ENCODE measurements at regions not wholly inside any gene's neighbourhood (a gene's known extent, or its start where the extent isn't known, plus 50 kb on each side); places are given as distances from the start of the nearest gene placed in this dataset.

- TF ChIP-seq CTCF (IDR thresholded peaks at IDR 0.05; ENCODE audit: control insufficient read depth, insufficient read depth, low read depth, low read length, missing control alignments): no peak
- DNase-seq (ENCODE audit: low read depth): no peak
- H3K4me3 ChIP-seq (ENCODE audit: control insufficient read depth, low read depth, low read length): no peak overlapping the region
These were observed 476.8 kb downstream of the CETN3 start for GRCh38 chr5:89932771-89933181.

DNA sequence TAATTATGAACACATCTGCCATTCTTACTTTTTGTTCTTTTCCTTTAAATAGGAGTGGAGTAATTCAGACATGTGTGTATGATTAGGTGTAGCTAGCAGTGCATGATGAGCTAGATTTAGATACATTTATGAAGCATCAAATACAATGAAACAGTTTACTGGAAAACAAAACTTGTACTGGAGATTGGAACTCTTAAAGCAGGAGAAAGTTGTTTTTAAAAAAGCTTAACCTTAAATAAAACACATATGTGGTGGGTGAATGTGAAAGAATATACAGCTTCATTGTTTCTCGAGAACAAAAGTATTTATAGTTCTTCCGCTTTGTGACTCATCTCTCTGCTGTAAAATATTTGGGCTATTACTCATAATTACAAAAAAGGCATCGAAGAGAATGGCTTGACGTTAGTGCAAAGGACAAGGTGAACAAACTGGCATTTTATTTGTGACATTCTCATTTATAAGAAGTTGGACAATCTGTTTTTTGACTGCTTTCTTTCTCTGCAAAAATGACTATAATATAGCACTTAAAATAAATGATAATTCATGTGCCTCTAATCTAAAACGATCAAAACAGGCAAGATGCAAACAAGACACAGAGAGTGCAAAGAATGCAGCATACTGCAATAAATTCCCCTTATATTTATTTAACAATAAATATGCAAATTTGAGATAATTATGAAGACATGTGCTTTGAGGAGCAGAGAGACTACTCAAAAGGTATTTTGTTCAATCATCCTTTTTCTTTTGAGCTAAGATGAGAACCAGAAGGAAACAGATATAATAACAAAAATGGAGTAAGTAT lies 478.8 kb downstream of the CETN3 start:
- H3K4me3 ChIP-seq (ENCODE audit: control insufficient read depth, low read depth, low read length): no peak overlapping the region
- peak; percentile 57 for DNase-seq (ENCODE audit: low read depth)
- TF ChIP-seq CTCF (IDR thresholded peaks at IDR 0.05; ENCODE audit: control insufficient read depth, insufficient read depth, low read depth, low read length, missing control alignments): no peak

GRCh38 chr5:89929834-89930233 lies 479.7 kb downstream of the CETN3 start:
- no peak overlapping the region for H3K4me3 ChIP-seq (ENCODE audit: control insufficient read depth, low read depth, low read length)
- peak; percentile 3 for DNase-seq (ENCODE audit: low read depth)
- TF ChIP-seq CTCF (IDR thresholded peaks at IDR 0.05; ENCODE audit: control insufficient read depth, insufficient read depth, low read depth, low read length, missing control alignments): no peak

GRCh38 chr5:89929173-89929572 lies 480.4 kb downstream of the CETN3 start:
- DNase-seq (ENCODE audit: low read depth): no peak
- TF ChIP-seq CTCF (IDR thresholded peaks at IDR 0.05; ENCODE audit: control insufficient read depth, insufficient read depth, low read depth, low read length, missing control alignments): no peak
- no peak overlapping the region for H3K4me3 ChIP-seq (ENCODE audit: control insufficient read depth, low read depth, low read length)

DNA sequence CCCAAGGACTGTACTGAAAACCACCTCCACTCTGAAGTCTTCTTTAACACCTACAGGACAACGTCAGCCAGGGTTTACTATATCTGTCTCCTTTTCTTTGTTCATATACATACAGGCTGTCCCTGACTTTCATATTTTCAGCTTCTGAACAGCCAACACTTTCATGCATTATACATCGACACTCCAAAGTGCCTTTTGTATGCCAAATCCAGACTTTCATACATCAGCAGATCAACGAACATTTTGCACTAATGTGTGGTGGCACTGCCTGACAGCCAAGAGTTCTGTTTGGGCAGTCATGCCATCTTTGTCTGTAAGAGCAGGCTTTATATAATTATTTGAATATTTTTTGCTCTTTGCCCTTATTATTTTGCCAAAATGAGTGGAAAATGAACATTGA lies 487.4 kb downstream of the CETN3 start:
- TF ChIP-seq CTCF (IDR thresholded peaks at IDR 0.05; ENCODE audit: control insufficient read depth, insufficient read depth, low read depth, low read length, missing control alignments): no peak
- H3K4me3 ChIP-seq (ENCODE audit: control insufficient read depth, low read depth, low read length): no peak overlapping the region
- no peak for DNase-seq (ENCODE audit: low read depth)

- no peak for DNase-seq (ENCODE audit: low read depth)
- TF ChIP-seq CTCF (IDR thresholded peaks at IDR 0.05; ENCODE audit: control insufficient read depth, insufficient read depth, low read depth, low read length, missing control alignments): no peak
- no peak overlapping the region for H3K4me3 ChIP-seq (ENCODE audit: control insufficient read depth, low read depth, low read length)
These were observed 492.4 kb downstream of the CETN3 start for GRCh38 chr5:89917112-89917511.

Data from AG09309 (cell line).